ENCODE measurements at regions not wholly inside any gene's neighbourhood (a gene's known extent, or its start where the extent isn't known, plus 50 kb on each side); places are given as distances from the start of the nearest gene placed in this dataset.

GRCh38 chr2:40507432-40507831 is 55.5 kb upstream of the SLC8A1 start:
- no peak for DNase-seq (ENCODE audit: low read depth in 3 of 3)

DNA sequence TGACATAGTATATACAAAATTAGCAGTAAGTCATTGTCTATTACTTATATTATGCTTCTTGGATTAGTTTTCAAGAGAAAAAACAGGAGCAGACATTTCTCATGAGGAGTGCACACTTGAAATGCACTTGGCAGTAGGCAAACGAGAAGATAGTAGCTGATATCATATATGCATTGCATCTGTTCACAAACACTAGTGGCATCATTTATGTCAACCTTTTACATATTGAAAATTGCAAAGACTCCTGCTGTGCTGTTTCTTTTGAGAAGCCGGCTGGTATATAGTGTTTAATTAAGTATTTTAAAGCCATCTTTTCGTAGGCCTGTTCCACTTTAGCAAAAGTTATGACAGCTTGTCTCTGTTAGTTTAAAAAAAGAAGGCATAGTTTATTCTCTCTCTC is 58.4 kb upstream of the SLC8A1 start:
- no peak for DNase-seq (ENCODE audit: low read depth in 3 of 3)

DNA sequence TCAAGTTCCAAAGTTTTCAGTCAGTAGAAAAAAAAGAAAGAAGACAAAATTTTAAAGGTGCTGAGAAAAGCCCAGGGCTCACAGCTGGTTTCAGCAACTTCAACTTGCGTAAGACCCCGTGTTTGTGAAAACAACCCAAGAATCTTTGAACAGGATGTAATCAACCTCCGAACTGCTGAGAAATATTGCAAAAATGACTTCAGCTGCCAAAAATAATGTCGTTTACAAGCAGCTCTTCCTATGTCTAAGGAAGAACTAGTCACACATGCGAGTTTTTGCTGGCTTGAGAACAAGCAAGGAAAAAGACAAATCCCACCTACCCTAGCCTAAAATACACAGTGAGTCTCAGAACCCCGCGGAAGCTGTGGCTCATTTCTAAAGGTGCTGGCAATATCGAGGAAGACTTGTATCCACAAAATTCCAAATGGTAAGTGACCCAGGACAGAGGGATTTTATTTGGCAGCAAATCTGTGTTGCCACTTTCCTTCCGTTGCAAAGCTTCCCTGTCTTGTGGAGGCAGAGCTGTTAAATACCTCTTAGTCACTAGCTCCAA is 59.8 kb upstream of the SLC8A1 start:
- DNase-seq (ENCODE audit: low read depth in 3 of 3), result no peak

GRCh38 chr2:40512256-40512655 is 60.4 kb upstream of the SLC8A1 start:
- no peak for DNase-seq (ENCODE audit: low read depth in 3 of 3)

DNA sequence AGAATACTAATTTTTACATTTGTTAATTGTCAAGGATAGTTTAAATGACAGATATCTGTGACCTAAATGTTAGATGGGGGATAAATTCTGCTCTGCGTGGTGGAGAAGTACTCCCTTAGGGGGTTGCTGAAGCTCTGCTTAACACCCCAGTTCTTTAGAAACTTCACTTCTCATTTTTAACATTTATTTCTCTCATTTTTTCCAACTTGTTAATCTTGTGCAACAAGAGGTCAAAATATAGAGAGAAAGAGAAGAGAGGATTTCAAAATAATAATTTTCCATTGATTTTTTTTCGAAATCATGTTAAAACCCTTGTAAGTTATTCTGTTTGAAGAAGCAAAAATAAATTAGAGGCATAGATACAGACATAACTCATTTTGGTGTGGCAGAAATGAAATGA is 61.3 kb upstream of the SLC8A1 start:
- no peak for DNase-seq (ENCODE audit: low read depth in 3 of 3)

- no peak for DNase-seq (ENCODE audit: low read depth in 3 of 3)
Measured at GRCh38 chr2:40516604-40517003, 64.7 kb upstream of the SLC8A1 start.

- DNase-seq (ENCODE audit: low read depth in 3 of 3), result no peak
Measured at GRCh38 chr2:40528564-40528963, 76.7 kb upstream of the SLC8A1 start.

GRCh38 chr2:40531359-40531758 is 79.5 kb upstream of the SLC8A1 start:
- no peak for DNase-seq (ENCODE audit: low read depth in 3 of 3)

GRCh38 chr2:40534528-40534927 is 82.6 kb upstream of the SLC8A1 start:
- no peak for DNase-seq (ENCODE audit: low read depth in 3 of 3)

GRCh38 chr2:40535972-40536371 is 84.1 kb upstream of the SLC8A1 start:
- DNase-seq (ENCODE audit: low read depth in 3 of 3), result no peak

DNA sequence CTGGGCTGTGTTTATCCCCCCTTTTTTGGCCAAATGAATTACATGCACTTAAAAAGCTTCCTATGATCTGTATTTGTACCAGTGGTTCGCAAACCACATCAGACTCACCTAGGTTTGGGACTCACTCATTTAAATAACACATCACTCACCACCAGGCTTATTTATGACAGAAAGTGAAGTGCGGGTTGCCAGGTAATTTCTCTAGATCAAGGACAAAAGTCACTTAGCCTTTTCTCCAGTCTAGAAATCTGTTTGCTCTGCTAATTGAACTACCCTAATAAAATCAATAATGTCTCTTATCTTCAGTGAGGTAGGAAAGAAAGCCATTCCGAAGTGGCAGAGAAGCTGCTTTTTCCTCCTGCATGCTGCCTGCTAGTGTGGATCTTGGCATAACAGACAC is 88.1 kb upstream of the SLC8A1 start:
- no peak for DNase-seq (ENCODE audit: low read depth in 3 of 3)

GRCh38 chr2:40543381-40543780 is 91.5 kb upstream of the SLC8A1 start:
- DNase-seq (ENCODE audit: low read depth in 3 of 3), result no peak

- no peak for DNase-seq (ENCODE audit: low read depth in 3 of 3)
Measured at GRCh38 chr2:40544072-40544471, 92.2 kb upstream of the SLC8A1 start.

GRCh38 chr2:40545645-40546044 is 93.8 kb upstream of the SLC8A1 start:
- DNase-seq (ENCODE audit: low read depth in 3 of 3), result no peak

DNA sequence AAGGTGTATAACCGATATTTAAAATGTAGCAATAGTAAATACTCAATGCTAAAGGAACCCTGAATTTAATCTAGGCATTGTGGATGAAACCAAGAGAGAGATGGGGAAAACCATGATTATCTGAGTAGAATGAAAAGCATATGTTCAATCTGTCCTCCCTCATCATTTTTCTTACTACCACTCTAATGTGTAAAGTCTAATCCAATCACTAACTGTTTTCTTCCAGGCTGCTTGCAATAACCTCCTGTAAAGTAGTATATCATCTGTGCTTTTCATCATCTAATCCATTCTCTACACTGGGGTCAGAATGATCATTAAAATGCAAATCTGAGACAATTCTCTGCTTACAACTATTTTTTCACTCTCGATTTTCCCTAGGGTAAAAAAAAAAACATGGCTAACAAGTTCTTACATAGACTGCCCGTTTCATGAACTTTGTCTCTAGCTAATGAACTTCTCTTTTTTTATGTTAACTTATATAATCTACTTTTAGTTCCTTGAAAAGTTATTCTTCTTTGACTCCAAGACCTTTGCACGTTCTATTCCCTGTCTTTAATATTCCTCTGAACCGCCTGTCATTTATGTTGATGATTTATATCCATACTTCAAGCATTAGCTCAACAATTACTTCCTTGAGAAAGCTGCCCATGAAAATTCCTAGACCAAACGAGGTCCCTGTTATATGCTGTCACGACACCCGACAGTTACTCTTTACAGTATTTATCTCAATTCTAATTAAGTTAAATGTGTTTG is 94.7 kb upstream of the SLC8A1 start:
- DNase-seq (ENCODE audit: low read depth in 3 of 3), result no peak

DNA sequence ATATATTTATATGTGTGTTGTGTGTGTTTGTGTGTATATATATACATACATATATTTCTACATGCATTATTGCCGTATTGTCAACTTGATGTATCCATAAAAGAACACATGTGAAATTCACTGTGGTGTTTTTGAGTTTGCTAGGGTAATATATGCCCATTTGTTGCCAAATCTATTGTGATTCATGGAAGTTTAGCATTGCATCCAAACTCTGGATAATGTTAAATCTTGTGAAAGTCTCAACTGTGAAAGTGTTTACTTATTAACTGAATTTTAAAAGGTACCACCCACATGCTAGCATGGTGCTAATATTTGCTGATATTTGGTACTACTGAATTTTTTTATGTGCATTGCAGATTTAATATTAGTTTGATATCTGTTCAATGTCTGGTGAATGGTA is 96.6 kb upstream of the SLC8A1 start:
- no peak for DNase-seq (ENCODE audit: low read depth in 3 of 3)

- no peak for DNase-seq (ENCODE audit: low read depth in 3 of 3)
Measured at GRCh38 chr2:40550085-40550484, 98.2 kb upstream of the SLC8A1 start.

- no peak for DNase-seq (ENCODE audit: low read depth in 3 of 3)
Measured at GRCh38 chr2:40551081-40551480, 99.2 kb upstream of the SLC8A1 start.

DNA sequence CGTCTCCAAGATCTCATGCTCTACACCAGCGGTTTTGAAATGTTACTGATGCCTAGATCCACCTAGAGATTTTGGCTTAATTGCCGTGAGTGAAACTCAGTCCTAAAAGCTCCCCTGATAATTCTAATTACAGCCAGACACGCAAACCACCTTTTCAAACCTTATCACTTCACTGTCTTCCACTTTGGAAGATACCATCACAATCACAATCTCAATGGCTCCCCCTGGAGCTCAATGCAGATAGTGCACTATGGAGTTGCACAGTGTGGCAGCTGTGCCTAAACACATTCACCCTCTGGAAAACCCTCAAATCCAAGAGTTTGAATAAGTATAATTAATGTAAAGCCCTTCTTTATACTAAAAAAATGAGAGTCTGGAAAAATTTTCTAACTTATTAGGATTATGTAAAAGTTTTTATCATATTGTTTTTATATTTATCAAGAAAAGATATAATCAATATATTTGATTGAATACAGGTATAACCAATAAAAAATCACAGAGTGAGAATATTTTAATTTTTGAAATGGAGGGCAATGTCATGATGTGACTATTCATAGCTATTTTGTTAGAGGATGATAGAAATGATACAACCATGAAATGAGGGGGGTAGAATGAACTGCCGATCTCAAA is 102.9 kb upstream of the SLC8A1 start:
- DNase-seq (ENCODE audit: low read depth in 3 of 3), result peak; percentile 6 to 41 (median 7)

GRCh38 chr2:40556293-40556692 is 104.4 kb upstream of the SLC8A1 start:
- DNase-seq (ENCODE audit: low read depth in 3 of 3), result no peak

GRCh38 chr2:40556739-40557138 is 104.8 kb upstream of the SLC8A1 start:
- DNase-seq (ENCODE audit: low read depth in 3 of 3), result no peak

DNA sequence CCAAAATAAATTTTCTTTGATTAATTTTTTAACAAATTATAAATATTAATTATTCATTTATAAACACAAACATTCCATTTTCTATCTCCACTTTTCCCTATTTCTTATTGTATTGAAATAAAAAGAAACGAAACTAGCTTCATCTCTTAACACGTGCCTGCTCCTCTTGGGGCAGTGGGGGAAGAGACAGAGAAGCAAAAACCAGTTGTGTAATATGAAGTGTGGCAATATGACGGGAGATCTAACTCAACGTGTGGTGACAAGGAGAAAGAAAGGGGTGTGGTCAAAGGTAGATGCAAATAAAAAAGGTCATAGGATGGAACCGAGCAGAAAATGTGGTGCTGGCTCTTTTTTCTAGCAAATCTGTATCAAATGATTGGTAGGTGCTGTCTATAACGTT is 106.9 kb upstream of the SLC8A1 start:
- DNase-seq (ENCODE audit: low read depth in 3 of 3), result no peak

- no peak for DNase-seq (ENCODE audit: low read depth in 3 of 3)
Measured at GRCh38 chr2:40559175-40559574, 107.3 kb upstream of the SLC8A1 start.

Data from stimulated activated CD4-positive, alpha-beta T cell treated with anti-CD3 and anti-CD28 coated beads, TNF-alpha, amount 100 ng/mL, for 24 hours (primary cell).